ENCODE measurements at regions not wholly inside any gene's neighbourhood (a gene's known extent, or its start where the extent isn't known, plus 50 kb on each side); places are given as distances from the start of the nearest gene placed in this dataset.

- TF ChIP-seq RAD21 (conservative IDR thresholded peaks at IDR 0.05 in 1 of 2, IDR thresholded peaks at IDR 0.05 in 1 of 2): no peak
- no peak for TF ChIP-seq REST (IDR thresholded peaks at IDR 0.05)
These were observed 184.2 kb upstream of the HCCS start for GRCh38 chrX:10926891-10927290.
